Urothelium cell line (cell line): ENCODE measurements at regions not wholly inside any gene's neighbourhood (a gene's known extent, or its start where the extent isn't known, plus 50 kb on each side); places are given as distances from the start of the nearest gene placed in this dataset.
A peak's percentile ranks its signal among the peaks of the same experiment; 100 is the strongest.
"Not testable (repeated sequence)": the region's sequence is repeated elsewhere in the genome, so short reads cannot be mapped to it uniquely, and the experiment has no call there.

Experiments
- DNase-seq: peaks from one replicate; pipeline ENCODE4 v3.0.0; 2011; ENCODE audit warnings: low spot score, mixed read lengths
- FAIRE-seq: peaks from 2 replicates; lab custom pipeline; 2011; peaks lifted over from hg19 to GRCh38; lab: Jason Lieb, UNC

DNA sequence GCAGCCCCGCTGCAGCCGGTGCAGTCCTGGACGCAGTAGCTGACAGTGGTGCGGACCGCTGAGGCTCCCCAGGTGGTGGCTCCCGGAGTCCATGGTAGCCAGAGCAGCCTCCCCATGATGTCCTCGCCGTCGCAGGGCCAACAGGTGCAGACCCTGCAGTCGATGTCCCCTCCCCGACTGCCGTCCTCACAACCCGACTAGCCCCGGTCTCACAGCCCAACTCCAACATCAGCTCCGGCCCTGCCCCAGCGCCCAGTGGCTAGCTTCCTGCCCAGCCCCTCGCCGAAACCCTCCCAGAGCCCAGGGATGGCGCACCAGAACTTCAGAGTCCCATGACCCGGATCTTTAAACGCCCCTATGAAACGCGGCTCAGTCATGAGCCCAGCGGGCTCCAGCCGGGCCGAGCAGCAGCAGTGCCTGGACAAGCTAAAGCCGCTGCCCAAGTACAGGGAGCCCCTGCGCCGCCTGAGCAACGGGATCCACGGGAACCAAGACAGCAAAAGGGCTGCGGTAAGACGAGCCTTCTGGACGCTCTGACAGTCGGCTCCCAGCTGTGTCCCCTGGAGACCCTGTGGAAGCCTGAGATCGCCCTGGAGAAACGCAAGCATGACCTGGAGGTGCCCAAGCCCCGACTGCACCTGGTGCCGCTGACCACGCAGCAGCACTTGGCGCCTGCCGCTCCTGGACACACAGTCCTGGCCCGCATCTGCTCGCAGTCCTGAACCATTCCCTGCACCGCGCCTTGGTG lies 53.8 kb upstream of the TUBA3E start:
- peak; percentile 72 for FAIRE-seq

DNA sequence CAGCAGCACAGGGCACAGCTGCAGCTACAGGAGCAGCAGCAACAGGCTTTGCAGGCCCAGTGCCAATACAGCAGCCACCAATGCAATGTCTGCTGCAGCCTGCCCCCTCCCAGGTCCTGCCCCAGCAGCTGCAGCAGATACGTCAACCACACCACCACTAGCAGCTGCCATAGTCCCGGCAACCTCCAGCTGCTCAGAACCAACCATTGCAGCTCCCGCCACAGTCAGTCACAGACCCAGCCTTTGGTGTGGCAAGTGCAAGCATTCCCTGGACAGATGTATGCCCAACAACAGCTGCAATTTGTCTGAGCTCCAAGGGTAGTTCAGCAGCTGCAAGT lies 53.3 kb upstream of the TUBA3E start:
- no peak for DNase-seq
- FAIRE-seq: no peak

More for the DNA sequence above, 53.8 kb upstream of the TUBA3E start:
- DNase-seq: no peak

DNA sequence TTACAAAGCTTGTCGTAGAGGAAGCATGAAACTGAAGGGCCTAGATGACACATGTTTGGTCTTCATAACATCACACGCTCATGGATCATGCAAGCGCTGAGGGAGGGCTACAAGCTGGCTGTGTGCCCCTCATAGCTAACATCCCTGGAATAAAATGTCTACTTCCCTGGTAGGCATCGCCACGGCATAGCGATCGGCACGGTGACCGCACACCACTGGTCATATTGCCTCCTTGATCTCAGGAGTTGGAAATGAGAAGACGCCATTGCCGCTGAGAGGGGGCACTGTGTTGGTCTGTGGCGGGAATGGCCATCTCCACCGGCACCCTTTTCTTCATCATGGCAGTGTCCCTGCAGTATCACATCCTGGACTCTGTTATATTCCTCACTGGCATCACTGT lies 50.1 kb upstream of the TUBA3E start:
- peak; percentile 97 for FAIRE-seq
- DNase-seq: not testable (repeated sequence)
